ENCODE measurements at regions not wholly inside any gene's neighbourhood (a gene's known extent, or its start where the extent isn't known, plus 50 kb on each side); places are given as distances from the start of the nearest gene placed in this dataset.

DNA sequence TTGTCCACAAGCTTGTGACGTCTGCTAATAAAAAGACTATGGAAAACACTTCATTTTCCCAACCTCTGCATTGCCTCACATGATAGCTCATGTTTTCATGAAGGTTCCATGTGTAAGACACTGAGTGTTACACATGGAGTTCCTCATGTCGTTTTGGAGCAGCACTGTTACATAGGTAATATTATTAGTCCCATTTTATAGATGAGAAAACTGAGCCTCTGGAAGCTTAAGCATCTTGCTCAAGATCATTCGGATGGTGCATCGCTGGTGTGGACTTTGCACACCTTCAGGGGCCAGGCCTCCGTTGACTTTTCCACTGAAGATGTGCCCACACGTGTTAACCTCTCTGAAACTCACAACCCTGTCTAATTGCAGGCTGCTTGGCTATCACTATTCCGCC lies 743.4 kb downstream of the UQCRFS1 start:
- Histone ChIP-seq H3K4me3 (replicated peaks in 1 of 3; ENCODE audit: insufficient read depth in 1 of 3, low read depth in 1 of 3, low read length in 3 of 3) (no peak overlapping the region), H3K4me1 (ENCODE audit: control insufficient read depth, extremely low read depth, insufficient read depth, low read length) (no peaks in the 10 kb centered on the region), H4K20me1 (replicated peaks; ENCODE audit: control insufficient read depth, extremely low read depth, insufficient read depth, low read length) (no peaks in the 10 kb centered on the region), H3K27ac (ENCODE audit: insufficient read depth, low read depth, low read length) (no peak overlapping the region), H3K27me3 (ENCODE audit: control insufficient read depth in 2 of 2, insufficient read depth in 2 of 2, low read length in 2 of 2) (no peaks in the 10 kb centered on the region), H3K9ac (replicated peaks; ENCODE audit: extremely low read depth, insufficient read depth, low read length) (no peak overlapping the region), H3K36me3 (ENCODE audit: control insufficient read depth in 2 of 2, extremely low read depth in 1 of 2, insufficient read depth in 2 of 2, low read length in 2 of 2) (no peaks in the 10 kb centered on the region), H3K9me1 (replicated peaks; ENCODE audit: control insufficient read depth, extremely low read depth, insufficient read depth, low read length) (no peaks in the 10 kb centered on the region), H3K4me2 (ENCODE audit: insufficient read depth, low read length) (no peak overlapping the region), H2AFZ (ENCODE audit: low read depth, low read length) (no peak overlapping the region), H3K79me2 (ENCODE audit: control insufficient read depth, insufficient read depth, low read length) (no peaks in the 10 kb centered on the region), H3K9me3 (replicated peaks; ENCODE audit: control insufficient read depth, insufficient read depth, low read length) (no peaks in the 10 kb centered on the region)
- FAIRE-seq = no peak
- POLR2A ChIA-PET = no interaction called here
- BruUV-seq (replicated peaks) = no TSS peak
- DNase-seq (ENCODE audit: low read depth, low spot score) = no peak
- CTCF ChIA-PET = interaction anchor here (1.2 kb wide), 1 partner anchor 410 kb away, joined by 3 read pairs; no protein-coding TSS in a partner anchor
- intact Hi-C loops (cut with micrococcal nuclease) = no loop called here
- no peak for TF ChIP-seq JUN (IDR thresholded peaks at IDR 0.05; ENCODE audit: borderline replicate concordance, insufficient read depth, insufficient read length, low read depth)
- TF ChIP-seq, protein P1, sequence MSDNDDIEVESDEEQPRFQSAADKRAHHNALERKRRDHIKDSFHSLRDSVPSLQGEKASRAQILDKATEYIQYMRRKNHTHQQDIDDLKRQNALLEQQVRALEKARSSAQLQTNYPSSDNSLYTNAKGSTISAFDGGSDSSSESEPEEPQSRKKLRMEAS (IDR thresholded peaks at IDR 0.05; ENCODE audit: insufficient read depth, insufficient read length) = no peak
- dilution Hi-C loops (cut with MboI; ENCODE audit: extremely low pct_ligation_motif_present, low sequenced_read_pairs) = no loop called here

DNA sequence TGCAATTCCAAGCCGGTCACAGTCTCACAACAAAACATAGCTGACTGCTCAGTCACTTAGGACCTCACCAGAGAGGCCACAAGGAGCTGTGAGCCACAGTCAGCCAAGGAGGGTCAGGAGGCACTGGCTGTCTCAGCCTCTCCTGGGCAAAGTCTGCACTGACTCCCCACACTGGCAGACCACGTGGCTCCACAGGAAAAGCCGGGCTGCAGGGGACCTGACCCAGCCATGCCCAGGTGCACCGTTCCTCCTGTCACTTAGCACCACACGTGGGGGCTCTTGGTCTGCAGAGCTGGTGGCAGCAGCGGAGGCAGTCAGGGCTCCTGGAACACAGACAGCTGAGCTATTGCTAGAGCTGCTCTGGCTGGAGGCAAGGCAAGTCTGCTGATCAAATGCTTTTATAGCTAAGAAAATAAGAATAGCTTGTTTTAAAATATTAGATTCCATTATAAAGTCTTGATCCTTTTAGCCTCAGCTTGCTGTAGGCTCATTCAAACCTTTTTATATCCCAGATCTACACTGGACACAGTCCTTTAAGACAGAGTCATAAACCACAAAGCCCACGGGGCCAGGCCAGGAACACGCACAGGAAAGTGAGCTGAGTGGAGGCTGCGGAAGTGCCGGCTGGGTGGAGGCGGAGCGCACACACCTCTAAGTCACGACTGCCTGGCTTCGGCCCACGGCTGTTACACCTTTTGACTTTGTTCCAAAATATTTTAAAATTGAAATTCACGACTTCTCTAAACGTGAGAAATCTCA lies 744.1 kb downstream of the UQCRFS1 start:
- ChIA-PET CTCF (interaction anchor here (0.6 to 1.2 kb wide), 2 partner anchors 38 to 410 kb away, joined by 3 read pairs; no protein-coding TSS in a partner anchor), POLR2A (no interaction called here)
- TF ChIP-seq POLR2AphosphoS5 (IDR thresholded peaks at IDR 0.05; ENCODE audit: insufficient read depth, low read depth, low read length) = no peak
- no peak for TF ChIP-seq GATA2 (IDR thresholded peaks at IDR 0.05; ENCODE audit: insufficient read depth, insufficient read length, low read depth, low read length)
- no peak for TF ChIP-seq FOS (IDR thresholded peaks at IDR 0.05; ENCODE audit: borderline replicate concordance, insufficient read depth, low read length)
- no peak for TF ChIP-seq CTCF (IDR thresholded peaks at IDR 0.05; ENCODE audit: extremely low read depth in 1 of 2, insufficient read depth in 1 of 2, low read depth in 1 of 2, low read length in 2 of 2)
- TF ChIP-seq POLR2A (IDR thresholded peaks at IDR 0.05; ENCODE audit: low read depth, low read length) = no peak
- TF ChIP-seq, protein P1 (IDR thresholded peaks at IDR 0.05; ENCODE audit: insufficient read depth, insufficient read length) = no peak
- TF ChIP-seq MYC (IDR thresholded peaks at IDR 0.05; ENCODE audit: low read depth, low read length) = no peak
- no peak for TF ChIP-seq EZH2 (IDR thresholded peaks at IDR 0.05; ENCODE audit: borderline replicate concordance, low read depth, low read length, severe bottlenecking)
- no peak for TF ChIP-seq JUN (IDR thresholded peaks at IDR 0.05; ENCODE audit: borderline replicate concordance, insufficient read depth, insufficient read length, low read depth)
- FAIRE-seq (no peak), DNase-seq (ENCODE audit: low read depth, low spot score) (no peak)
- Histone ChIP-seq H3K4me1 (ENCODE audit: control insufficient read depth, extremely low read depth, insufficient read depth, low read length) (no peaks in the 10 kb centered on the region), H2AFZ (ENCODE audit: low read depth, low read length) (peak overlapping the region; percentile 24), H3K9me1 (replicated peaks; ENCODE audit: control insufficient read depth, extremely low read depth, insufficient read depth, low read length) (no peaks in the 10 kb centered on the region), H3K36me3 (ENCODE audit: control insufficient read depth in 2 of 2, extremely low read depth in 1 of 2, insufficient read depth in 2 of 2, low read length in 2 of 2) (no peaks in the 10 kb centered on the region), H3K27me3 (ENCODE audit: control insufficient read depth in 2 of 2, insufficient read depth in 2 of 2, low read length in 2 of 2) (no peaks in the 10 kb centered on the region), H3K79me2 (ENCODE audit: control insufficient read depth, insufficient read depth, low read length) (no peaks in the 10 kb centered on the region), H3K4me2 (ENCODE audit: insufficient read depth, low read length) (no peak overlapping the region), H3K9ac (replicated peaks; ENCODE audit: extremely low read depth, insufficient read depth, low read length) (no peak overlapping the region), H3K27ac (ENCODE audit: insufficient read depth, low read depth, low read length) (no peak overlapping the region), H3K4me3 (replicated peaks in 1 of 3; ENCODE audit: insufficient read depth in 1 of 3, low read depth in 1 of 3, low read length in 3 of 3) (no peak overlapping the region), H4K20me1 (replicated peaks; ENCODE audit: control insufficient read depth, extremely low read depth, insufficient read depth, low read length) (no peaks in the 10 kb centered on the region), H3K9me3 (replicated peaks; ENCODE audit: control insufficient read depth, insufficient read depth, low read length) (no peaks in the 10 kb centered on the region)
- intact Hi-C loops (cut with micrococcal nuclease) = no loop called here
- dilution Hi-C loops (cut with MboI; ENCODE audit: extremely low pct_ligation_motif_present, low sequenced_read_pairs) = no loop called here
- BruUV-seq (replicated peaks) = no TSS peak

Measured in endothelial cell of umbilical vein (primary cell).